MM.1S (cell line): ENCODE measurements at regions not wholly inside any gene's neighbourhood (a gene's known extent, or its start where the extent isn't known, plus 50 kb on each side); places are given as distances from the start of the nearest gene placed in this dataset.

Source experiments
- EZH2 ChIP-seq: fragments of 300-600 bp; sonication (generic); optimal IDR thresholded peaks from 2 replicates; pipeline ENCODE3; 2017; ENCODE audit warnings: low read depth, mild to moderate bottlenecking, antibody characterized with exemption, low read length, mixed read lengths
- EZH2phosphoT487 ChIP-seq: fragments of 300-600 bp; sonication (generic); IDR thresholded peaks from 2 replicates; pipeline ENCODE4 v1.6.1; 2018; ENCODE audit warnings: antibody characterized with exemption, low read length
- TF ChIP-seq, protein P1 (sequence below): fragments of 300-600 bp; sonication (generic); IDR thresholded peaks from 2 replicates; pipeline ENCODE4 v1.5.1; 2016; ENCODE audit warnings: antibody characterized with exemption, low read length, mixed read lengths

DNA sequence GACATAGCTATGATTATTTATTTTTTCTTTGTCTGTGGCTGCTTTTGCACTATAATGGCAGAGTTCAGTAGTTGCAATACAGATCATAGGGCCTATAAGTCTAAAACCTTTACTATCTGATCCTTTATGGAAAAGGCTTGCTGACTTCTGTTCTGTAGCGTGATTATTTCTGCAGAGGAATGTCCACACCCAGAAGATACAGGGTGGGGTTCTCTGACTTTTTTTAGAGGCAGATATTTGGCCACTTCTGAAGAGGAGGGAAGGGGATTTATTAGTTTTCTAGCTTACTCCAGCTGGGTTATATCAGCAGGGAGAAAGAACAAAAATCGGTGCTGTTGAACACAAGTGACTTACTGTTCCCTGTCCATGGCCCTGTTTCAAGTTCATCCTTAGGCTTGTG, 97.6 kb downstream of the RPE65 start:
- TF ChIP-seq, protein P1, sequence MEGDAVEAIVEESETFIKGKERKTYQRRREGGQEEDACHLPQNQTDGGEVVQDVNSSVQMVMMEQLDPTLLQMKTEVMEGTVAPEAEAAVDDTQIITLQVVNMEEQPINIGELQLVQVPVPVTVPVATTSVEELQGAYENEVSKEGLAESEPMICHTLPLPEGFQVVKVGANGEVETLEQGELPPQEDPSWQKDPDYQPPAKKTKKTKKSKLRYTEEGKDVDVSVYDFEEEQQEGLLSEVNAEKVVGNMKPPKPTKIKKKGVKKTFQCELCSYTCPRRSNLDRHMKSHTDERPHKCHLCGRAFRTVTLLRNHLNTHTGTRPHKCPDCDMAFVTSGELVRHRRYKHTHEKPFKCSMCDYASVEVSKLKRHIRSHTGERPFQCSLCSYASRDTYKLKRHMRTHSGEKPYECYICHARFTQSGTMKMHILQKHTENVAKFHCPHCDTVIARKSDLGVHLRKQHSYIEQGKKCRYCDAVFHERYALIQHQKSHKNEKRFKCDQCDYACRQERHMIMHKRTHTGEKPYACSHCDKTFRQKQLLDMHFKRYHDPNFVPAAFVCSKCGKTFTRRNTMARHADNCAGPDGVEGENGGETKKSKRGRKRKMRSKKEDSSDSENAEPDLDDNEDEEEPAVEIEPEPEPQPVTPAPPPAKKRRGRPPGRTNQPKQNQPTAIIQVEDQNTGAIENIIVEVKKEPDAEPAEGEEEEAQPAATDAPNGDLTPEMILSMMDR, result no peak
- TF ChIP-seq EZH2 (no peak), EZH2phosphoT487 (no peak)
